GM03348 (cell line): ENCODE measurements at regions not wholly inside any gene's neighbourhood (a gene's known extent, or its start where the extent isn't known, plus 50 kb on each side); places are given as distances from the start of the nearest gene placed in this dataset.

Experiments used
- DNase-seq: peaks from one replicate; pipeline ENCODE4 v3.0.0; 2012; ENCODE audit warnings: low spot score

DNA sequence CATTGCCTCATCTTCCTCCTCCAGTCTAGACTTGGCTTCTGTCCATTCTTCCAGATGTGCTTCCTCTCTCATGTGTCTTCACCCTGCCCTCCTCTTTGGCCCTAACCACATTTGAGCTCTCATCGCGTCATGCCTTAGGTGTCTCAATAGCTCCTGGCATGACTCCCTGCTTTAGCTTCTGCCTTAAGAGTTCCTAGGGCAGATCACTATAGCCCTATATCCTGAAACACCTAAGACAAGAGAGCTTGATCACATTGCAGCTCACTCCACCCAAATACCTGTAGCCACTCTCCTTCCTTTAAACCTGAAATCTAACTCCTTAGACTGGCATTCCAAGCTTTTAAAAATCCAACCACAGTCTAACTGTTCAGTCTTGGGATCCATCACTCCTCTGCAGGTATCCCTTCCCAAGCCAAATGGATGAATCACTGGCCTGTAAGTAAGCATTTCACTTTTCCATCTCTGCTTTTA is 69.0 kb upstream of the STXBP5 start:
- DNase-seq = peak; percentile 75

DNA sequence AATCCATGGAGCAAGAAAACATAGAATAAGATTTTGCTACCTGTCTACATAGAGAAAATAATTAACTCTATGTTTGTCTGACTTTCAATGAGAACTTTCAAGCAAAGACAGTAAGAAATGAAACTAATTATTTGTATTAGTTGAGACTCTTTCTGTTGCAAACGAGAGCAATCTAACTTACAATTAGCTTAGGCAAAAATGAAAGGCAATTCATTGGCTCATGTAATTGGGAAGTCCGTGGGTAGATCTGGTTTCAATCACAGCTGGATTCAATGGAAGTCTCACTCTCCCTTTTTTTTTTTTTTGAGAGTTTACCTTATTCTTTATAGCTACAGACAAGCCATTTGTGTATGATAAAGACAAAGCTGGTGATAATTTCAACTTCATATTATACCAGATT is 68.2 kb upstream of the STXBP5 start:
- DNase-seq = no peak

GRCh38 chr6:147137986-147138385 is 66.2 kb upstream of the STXBP5 start:
- no peak for DNase-seq

DNA sequence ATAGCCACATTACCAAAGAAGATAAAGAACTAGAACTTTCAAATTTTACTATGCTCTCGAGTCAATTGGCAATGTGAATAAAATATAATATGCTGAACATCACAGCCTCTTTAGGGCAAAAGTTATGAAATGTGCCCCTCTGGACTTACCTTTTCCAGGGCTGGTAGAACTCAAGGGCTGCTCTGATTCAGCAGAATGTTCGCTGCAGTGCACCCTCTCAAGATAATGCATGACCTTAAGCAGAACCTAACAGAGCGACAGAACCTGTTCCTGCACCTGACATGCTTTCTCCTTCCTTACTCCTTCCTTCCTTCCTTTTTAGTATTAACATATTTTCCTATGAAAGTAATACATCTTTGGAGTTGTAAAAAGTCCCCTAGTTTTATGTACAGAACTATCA is 65.4 kb upstream of the STXBP5 start:
- no peak for DNase-seq

GRCh38 chr6:147141711-147142308 is 62.4 kb upstream of the STXBP5 start:
- peak; percentile 21 for DNase-seq

GRCh38 chr6:147142684-147143245 is 61.5 kb upstream of the STXBP5 start:
- DNase-seq = no peak

GRCh38 chr6:147149092-147149491 is 55.1 kb upstream of the STXBP5 start:
- no peak for DNase-seq

GRCh38 chr6:147149826-147150225 is 54.4 kb upstream of the STXBP5 start:
- no peak for DNase-seq

DNA sequence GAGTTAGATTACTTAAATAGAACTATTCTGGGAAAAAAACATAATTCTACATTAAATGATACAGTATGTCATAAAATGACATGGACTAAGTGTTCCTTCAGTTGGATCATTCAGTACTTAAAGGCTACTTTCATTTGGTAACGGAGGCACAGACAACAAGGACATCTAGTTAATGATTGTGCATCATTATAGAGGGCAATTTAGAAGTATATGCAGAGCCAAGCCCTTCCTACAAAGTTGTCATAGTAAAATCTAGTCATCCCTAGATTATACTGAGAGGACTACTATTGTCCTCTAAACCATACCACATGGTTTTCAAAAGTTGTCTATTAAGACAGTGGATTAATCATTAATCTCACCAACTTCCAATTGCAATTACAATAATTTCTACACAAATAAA is 53.9 kb upstream of the STXBP5 start:
- no peak for DNase-seq
